ENCODE measurements at regions not wholly inside any gene's neighbourhood (a gene's known extent, or its start where the extent isn't known, plus 50 kb on each side); places are given as distances from the start of the nearest gene placed in this dataset.

GRCh38 chr5:10832421-10832820 lies 71.4 kb upstream of the DAP start:
- 100% methylated on average over 1 of the region's 1 CpG; no CpG with 5 or more reads in 6 of the 10 experiments for WGBS, 10 experiments
- peaks cover 0 to 6% of the 10 kb centered on the region in 2 donors for H3K4me1 ChIP-seq (replicated peaks in 1 of 2)
- in situ Hi-C loops (cut with MboI; ENCODE audit: low pct_unique_long_range_greater_than_20kb in 2 of 9, low sequenced_read_pairs in 9 of 9, unreplicated experiment in 9 of 9): no loop called here

GRCh38 chr5:10831419-10831818 lies 70.4 kb upstream of the DAP start:
- in situ Hi-C loops (cut with MboI; ENCODE audit: low pct_unique_long_range_greater_than_20kb in 2 of 9, low sequenced_read_pairs in 9 of 9, unreplicated experiment in 9 of 9): no loop called here
- Histone ChIP-seq H3K4me1 (replicated peaks in 1 of 2) (peaks cover 0 to 6% of the 10 kb centered on the region in 2 donors), H3K27ac (no peak overlapping the region), H3K4me3 (no peak overlapping the region)
- WGBS, 10 experiments: 0 to 100% (median 88%) methylated on average over 1 to 4 of the region's 7 CpGs; no CpG with 5 or more reads in 3 of the 10 experiments
- peak in 2 of 8 experiments; percentile 80 to 81 for ATAC-seq (replicated peaks in 6 of 8)

More at GRCh38 chr5:10832421-10832820, 71.4 kb upstream of the DAP start:
- ATAC-seq (replicated peaks in 6 of 8): no peak
- no peak overlapping the region for H3K4me3 ChIP-seq
- no peak overlapping the region for H3K27ac ChIP-seq

- Histone ChIP-seq H3K4me1 (replicated peaks in 1 of 2) (peaks cover 0 to 6% of the 10 kb centered on the region in 2 donors), H3K4me3 (no peak overlapping the region), H3K27ac (no peak overlapping the region)
- WGBS, 10 experiments: 0 to 100% (median 50%) methylated on average over 1 to 2 of the region's 2 CpGs; no CpG with 5 or more reads in 2 of the 10 experiments
- peak in 2 of 8 experiments; percentile 66 to 70 for ATAC-seq (replicated peaks in 6 of 8)
- in situ Hi-C loops (cut with MboI; ENCODE audit: low pct_unique_long_range_greater_than_20kb in 2 of 9, low sequenced_read_pairs in 9 of 9, unreplicated experiment in 9 of 9): no loop called here
Measured at GRCh38 chr5:10828241-10828640, 67.2 kb upstream of the DAP start.

GRCh38 chr5:10827571-10827970 lies 66.5 kb upstream of the DAP start:
- no peak for ATAC-seq (replicated peaks in 6 of 8)
- Histone ChIP-seq H3K4me3 (no peak overlapping the region), H3K4me1 (replicated peaks in 1 of 2) (peaks cover 0 to 6% of the 10 kb centered on the region in 2 donors), H3K27ac (no peak overlapping the region)
- in situ Hi-C loops (cut with MboI; ENCODE audit: low pct_unique_long_range_greater_than_20kb in 2 of 9, low sequenced_read_pairs in 9 of 9, unreplicated experiment in 9 of 9): no loop called here
- 0 to 89% (median 40%) methylated on average over 1 of the region's 1 CpG; no CpG with 5 or more reads in 4 of the 10 experiments for WGBS, 10 experiments

DNA sequence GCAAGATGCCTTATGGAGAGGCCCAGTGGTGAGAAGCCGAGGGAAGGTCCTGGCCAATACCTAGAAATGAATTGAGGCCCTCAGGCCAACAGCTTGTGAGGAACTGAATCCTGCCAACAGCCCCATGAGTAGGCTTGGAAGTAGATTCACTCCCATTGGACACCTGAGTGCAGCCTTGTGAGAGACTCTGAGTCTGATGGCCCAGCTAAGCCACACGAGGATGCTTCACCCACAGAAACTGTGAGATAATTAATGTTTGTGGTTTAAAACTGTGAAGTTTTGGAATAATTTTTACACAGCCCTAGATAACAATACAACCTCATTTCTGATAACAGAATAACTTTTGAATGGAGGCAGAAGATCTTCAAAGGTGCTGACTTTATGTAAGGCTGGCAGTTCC lies 65.9 kb upstream of the DAP start:
- 33 to 100% (median 62%) methylated on average over 1 to 2 of the region's 2 CpGs; no CpG with 5 or more reads in 3 of the 10 experiments for WGBS, 10 experiments
- in situ Hi-C loops (cut with MboI; ENCODE audit: low pct_unique_long_range_greater_than_20kb in 2 of 9, low sequenced_read_pairs in 9 of 9, unreplicated experiment in 9 of 9): no loop called here
- H3K27ac ChIP-seq: no peak overlapping the region
- no peak for ATAC-seq (replicated peaks in 6 of 8)
- no peak overlapping the region for H3K4me3 ChIP-seq
- peaks cover 0 to 6% of the 10 kb centered on the region in 2 donors for H3K4me1 ChIP-seq (replicated peaks in 1 of 2)

DNA sequence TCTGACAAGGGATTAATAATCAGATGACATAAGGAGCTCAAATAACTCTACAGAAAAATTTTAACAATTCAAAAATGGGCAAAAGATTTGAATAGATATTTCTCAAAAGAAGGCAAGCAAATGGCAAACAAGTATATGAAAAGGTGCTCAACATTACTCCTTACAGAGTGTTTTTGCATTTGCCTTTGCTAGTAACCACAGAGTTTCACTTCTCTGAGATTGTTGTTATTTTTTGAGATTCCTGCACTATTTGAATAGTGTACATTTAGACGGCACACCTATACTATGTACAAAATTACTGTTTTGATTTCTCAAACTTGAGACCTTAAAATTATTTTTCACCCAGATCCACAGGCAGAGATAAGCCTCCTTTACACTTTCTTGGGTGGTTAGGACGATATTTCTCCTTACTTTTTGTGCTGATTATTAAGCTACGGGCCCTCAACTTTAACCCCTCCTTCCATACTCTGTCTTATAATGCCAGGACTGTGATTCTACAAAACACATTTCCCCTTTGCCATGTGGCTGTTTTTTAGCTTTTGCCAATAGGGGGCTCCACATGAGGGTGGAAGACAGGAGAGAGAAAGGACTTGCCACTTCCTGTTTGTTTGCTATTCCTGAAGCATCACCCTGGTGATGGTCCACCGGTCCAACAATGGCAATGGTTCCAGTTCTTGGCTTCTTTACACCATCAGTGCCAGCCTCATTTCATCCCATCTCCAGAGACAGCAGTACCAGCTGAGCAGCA lies 65.0 kb upstream of the DAP start:
- Histone ChIP-seq H3K4me1 (replicated peaks in 1 of 2) (peaks cover 0 to 6% of the 10 kb centered on the region in 2 donors), H3K27ac (no peak overlapping the region), H3K4me3 (no peak overlapping the region)
- in situ Hi-C loops (cut with MboI; ENCODE audit: low pct_unique_long_range_greater_than_20kb in 2 of 9, low sequenced_read_pairs in 9 of 9, unreplicated experiment in 9 of 9): no loop called here
- WGBS, 10 experiments: 69 to 100% (median 84%) methylated on average over 1 to 4 of the region's 4 CpGs; no CpG with 5 or more reads in 3 of the 10 experiments
- ATAC-seq (replicated peaks in 6 of 8): no peak

GRCh38 chr5:10812218-10812617 lies 51.2 kb upstream of the DAP start:
- H3K4me3 ChIP-seq: no peak overlapping the region
- H3K27ac ChIP-seq: no peak overlapping the region
- 20 to 92% (median 33%) methylated on average over 1 of the region's 1 CpG; no CpG with 5 or more reads in 7 of the 10 experiments for WGBS, 10 experiments
- in situ Hi-C loops (cut with MboI; ENCODE audit: low pct_unique_long_range_greater_than_20kb in 2 of 9, low sequenced_read_pairs in 9 of 9, unreplicated experiment in 9 of 9): no loop called here
- H3K4me1 ChIP-seq (replicated peaks in 1 of 2): no peaks in the 10 kb centered on the region
- ATAC-seq (replicated peaks in 6 of 8): no peak
